Astrocyte of the spinal cord (primary cell): ENCODE measurements at regions not wholly inside any gene's neighbourhood (a gene's known extent, or its start where the extent isn't known, plus 50 kb on each side); places are given as distances from the start of the nearest gene placed in this dataset.

Experiments used
- DNase-seq: peaks from one replicate; pipeline ENCODE4 v3.0.0; 2011; ENCODE audit warnings: low read depth, low spot score
- H3K4me3 ChIP-seq: 2 replicates; pipeline ENCODE4 v1.5.1; 2011; ENCODE audit warnings: low read depth, mild to moderate bottlenecking, low read length, moderate library complexity
- in situ Hi-C: cut with HindIII; loops from 2 replicates; pipeline ENCODE4 v1.10.0; 2017; ENCODE audit warnings: low sequenced_read_pairs
- TF ChIP-seq, protein P1 (sequence below): IDR thresholded peaks from 2 replicates; pipeline ENCODE4 v1.5.1; 2012; ENCODE audit warnings: low read depth, mild to moderate bottlenecking, low read length, inconsistent platforms

DNA sequence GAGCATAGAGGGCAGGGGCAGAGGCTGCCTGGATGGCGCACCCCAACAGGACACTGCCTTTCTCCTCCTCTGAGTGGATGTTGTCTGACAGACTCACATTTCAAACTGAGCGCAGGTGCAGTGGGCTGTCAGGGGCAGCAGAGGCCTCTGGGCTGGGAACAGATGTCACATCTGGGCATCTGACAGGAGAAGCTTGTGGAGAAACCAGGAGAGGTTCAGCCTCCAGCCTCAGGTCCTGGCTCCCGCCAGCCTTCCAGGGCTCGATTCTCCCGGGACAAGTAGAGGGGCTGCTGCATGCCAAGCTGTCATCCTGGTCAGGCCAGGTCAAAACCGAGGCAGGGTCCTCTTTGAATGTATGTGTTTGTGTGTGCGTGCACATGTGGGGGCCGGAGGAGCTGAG, 67.7 kb upstream of the SDK2 start:
- no peak overlapping the region for H3K4me3 ChIP-seq
- no peak for DNase-seq
- in situ Hi-C loops, result no loop called here
- TF ChIP-seq, protein P1, sequence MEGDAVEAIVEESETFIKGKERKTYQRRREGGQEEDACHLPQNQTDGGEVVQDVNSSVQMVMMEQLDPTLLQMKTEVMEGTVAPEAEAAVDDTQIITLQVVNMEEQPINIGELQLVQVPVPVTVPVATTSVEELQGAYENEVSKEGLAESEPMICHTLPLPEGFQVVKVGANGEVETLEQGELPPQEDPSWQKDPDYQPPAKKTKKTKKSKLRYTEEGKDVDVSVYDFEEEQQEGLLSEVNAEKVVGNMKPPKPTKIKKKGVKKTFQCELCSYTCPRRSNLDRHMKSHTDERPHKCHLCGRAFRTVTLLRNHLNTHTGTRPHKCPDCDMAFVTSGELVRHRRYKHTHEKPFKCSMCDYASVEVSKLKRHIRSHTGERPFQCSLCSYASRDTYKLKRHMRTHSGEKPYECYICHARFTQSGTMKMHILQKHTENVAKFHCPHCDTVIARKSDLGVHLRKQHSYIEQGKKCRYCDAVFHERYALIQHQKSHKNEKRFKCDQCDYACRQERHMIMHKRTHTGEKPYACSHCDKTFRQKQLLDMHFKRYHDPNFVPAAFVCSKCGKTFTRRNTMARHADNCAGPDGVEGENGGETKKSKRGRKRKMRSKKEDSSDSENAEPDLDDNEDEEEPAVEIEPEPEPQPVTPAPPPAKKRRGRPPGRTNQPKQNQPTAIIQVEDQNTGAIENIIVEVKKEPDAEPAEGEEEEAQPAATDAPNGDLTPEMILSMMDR, result no peak

DNA sequence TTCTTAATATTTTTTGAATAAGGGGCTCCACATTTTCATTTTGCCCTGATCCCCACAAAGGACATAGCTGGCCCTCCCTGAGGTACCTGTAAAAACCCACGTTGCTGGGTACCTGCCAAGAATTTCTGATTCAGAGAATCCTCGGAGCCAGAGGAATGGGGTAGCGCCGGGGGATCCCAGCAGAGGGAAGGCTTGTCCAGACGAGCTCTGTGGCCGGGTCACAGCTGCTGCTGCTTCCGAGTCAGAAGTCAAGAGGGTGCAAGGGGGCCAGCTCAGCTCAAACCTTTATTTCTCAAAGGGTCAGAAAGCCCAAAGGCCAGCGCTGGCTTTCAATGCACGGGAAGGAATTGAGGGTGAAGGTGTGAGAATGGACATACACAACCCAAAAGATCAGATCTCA, 68.9 kb upstream of the SDK2 start:
- DNase-seq, result no peak
- in situ Hi-C loops, result no loop called here
- TF ChIP-seq, protein P1, result no peak
- H3K4me3 ChIP-seq, result no peak overlapping the region

DNA sequence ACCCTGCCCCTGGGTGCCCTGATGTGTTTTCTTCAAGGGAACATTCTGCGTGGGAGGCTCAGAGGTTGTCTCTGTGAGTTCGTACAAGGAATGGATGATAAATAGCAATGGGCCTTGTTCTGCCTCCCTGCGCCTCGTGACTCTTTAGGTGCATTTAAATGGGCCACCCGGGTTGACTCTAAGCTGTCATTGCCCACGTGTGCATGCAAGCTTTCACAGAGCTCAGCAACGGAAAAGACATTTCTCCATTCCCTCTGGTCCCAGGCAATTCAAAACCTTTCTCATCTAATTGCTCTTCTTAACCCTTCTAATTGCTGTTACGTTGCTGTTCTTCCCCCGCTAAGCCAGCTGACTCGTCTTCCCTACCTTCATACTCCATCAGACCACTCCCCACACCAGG, 71.5 kb upstream of the SDK2 start:
- no peak for DNase-seq
- TF ChIP-seq, protein P1, result no peak
- H3K4me3 ChIP-seq, result no peak overlapping the region
- in situ Hi-C loops, result no loop called here

DNA sequence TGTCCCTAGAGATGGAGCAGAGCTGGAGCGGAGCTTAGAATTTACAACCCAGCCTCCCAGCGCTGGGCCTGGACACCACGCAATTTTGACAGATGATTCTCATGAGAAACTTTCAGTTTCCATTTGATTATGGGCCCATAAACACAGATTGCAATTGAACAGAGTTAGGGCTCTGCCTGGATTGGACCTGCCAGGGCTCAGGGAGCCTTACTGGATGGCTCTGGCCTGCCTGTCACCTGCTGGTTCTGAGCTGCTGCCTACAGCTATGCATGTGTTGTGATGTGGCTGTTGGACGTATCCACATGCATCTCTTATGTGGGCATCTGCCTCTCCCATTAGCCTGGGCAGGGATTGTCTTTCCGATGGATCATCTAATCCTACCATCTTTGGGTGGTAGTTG, 73.4 kb upstream of the SDK2 start:
- TF ChIP-seq, protein P1, result no peak
- no peak overlapping the region for H3K4me3 ChIP-seq
- in situ Hi-C loops, result no loop called here
- DNase-seq, result no peak

DNA sequence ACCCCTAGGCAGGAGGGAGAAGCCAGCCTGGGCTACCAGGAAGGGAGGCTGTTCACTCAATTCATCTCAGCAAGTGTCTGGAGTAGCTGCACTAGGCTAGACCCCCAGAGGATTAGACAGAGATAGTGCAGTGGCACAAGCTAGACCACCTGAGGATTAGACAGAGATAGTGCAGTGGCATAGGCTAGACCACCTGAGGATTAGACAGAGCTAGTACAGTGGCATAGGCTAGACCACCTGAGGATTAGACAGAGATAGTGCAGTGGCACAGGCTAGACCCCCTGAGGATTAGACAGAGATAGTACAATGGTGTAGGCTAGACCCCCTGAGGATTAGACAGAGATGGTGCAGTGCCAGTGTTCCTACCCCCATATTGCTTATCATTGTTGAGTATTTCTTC, 74.1 kb upstream of the SDK2 start:
- DNase-seq, result no peak
- in situ Hi-C loops, result no loop called here
- H3K4me3 ChIP-seq, result no peak overlapping the region
- TF ChIP-seq, protein P1, result no peak

DNA sequence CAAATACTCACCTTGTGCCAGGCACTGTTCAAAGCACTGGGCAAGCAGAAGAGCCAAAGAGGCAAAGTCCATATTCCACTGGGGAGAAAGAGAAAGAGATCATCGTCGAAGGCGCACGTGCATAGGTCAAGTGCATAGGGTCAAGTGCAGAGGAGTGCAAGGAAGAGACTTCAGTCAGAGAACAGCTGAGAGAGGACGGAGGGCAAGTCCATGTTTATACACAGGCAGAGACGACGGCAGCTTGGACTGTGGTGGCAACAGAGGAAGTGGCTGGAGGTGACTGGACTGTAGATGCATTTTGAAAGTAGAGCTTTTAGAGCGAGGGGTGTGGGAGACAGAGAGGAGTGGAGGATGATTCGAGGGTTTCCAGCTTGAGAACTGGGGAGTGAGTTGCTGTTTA, 74.7 kb upstream of the SDK2 start:
- TF ChIP-seq, protein P1, result no peak
- DNase-seq, result no peak
- no peak overlapping the region for H3K4me3 ChIP-seq
- in situ Hi-C loops, result no loop called here

DNA sequence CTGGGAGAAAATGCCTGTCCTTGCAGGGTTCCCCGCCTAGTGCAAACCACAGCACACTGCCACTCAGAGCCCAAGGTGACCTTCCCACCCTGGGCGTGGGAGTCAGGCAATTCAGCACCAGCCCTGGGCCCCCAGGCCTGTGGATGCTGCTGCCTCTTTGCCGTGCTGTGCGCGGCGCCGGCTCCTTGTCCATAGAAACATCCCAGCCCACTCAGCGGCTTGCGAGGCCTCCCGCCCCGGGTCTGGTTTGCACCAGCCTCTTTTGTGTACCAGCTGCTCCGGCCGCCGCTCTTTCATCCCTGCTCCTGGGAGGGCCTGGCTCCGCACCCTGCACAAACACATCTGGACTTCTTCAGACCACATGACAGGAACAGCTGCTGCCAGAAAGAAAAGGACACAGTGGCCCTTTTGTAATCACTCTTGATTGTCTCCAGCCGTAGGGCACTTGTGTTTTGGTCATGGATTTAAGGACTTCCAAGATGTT, 75.4 kb upstream of the SDK2 start:
- TF ChIP-seq, protein P1, result no peak
- no peak for DNase-seq
- H3K4me3 ChIP-seq, result no peak overlapping the region
- in situ Hi-C loops, result no loop called here
